CD4-positive, alpha-beta T cell treated with Interleukin-4 for 4 hours (primary cell): ENCODE measurements at regions not wholly inside any gene's neighbourhood (a gene's known extent, or its start where the extent isn't known, plus 50 kb on each side); places are given as distances from the start of the nearest gene placed in this dataset.

Source experiments
- DNase-seq: peaks from one replicate; pipeline ENCODE4 v3.0.0-alpha.2; 2020

GRCh38 chr3:104547031-104547430 lies 819.7 kb upstream of the ALCAM start:
- no peak for DNase-seq

- DNase-seq, result no peak
Measured at GRCh38 chr3:104548401-104548800, 818.3 kb upstream of the ALCAM start.

DNA sequence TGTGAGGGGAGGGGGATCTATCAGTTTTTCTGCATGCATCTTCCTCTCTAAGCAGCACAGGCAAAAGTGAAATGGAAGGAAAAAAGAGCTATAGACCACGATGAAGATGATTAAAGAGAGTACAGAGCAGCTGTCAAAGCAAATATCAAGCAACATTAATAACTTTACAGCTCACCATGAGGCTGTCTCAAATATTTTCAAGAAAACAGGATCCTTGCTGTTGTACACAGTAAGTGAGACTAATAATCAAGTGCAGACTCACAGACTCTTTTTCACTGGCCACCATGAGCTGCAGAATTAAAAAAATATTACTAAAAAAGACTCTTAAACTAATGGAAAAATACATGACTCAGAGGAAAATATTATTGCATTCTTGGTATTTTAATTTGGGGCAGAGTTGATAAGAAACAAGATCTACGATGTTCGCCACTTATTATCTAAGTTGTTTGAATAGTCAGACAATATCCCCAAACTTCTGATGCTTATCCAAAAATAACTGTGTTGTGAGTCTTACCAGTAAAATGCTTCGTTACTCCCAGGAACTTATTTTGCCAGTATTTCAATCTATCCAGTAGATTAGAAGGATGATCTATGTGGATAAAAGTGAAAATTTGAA lies 817.5 kb upstream of the ALCAM start:
- no peak for DNase-seq

DNA sequence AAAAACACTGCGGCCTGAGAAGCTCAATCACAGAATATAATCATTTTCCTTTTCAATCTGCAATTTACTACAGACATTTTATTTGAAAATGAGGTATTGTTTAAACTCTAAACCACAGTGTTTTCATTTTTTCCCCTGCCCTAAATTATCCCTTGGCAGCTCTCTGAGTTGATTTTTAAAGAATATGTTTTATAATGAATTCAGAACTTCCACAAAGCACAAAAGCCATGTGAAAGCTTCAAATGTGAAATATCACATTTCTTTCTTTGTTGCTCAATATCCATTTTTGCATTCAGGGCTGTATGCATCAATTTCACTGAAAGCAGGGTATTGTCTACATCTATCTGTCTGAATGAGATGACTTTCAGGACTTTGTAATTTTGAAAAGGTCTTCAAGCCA lies 813.6 kb upstream of the ALCAM start:
- DNase-seq, result no peak

- no peak for DNase-seq
Measured at GRCh38 chr3:104554425-104554824, 812.3 kb upstream of the ALCAM start.

- no peak for DNase-seq
Measured at GRCh38 chr3:104555728-104556127, 811.0 kb upstream of the ALCAM start.

DNA sequence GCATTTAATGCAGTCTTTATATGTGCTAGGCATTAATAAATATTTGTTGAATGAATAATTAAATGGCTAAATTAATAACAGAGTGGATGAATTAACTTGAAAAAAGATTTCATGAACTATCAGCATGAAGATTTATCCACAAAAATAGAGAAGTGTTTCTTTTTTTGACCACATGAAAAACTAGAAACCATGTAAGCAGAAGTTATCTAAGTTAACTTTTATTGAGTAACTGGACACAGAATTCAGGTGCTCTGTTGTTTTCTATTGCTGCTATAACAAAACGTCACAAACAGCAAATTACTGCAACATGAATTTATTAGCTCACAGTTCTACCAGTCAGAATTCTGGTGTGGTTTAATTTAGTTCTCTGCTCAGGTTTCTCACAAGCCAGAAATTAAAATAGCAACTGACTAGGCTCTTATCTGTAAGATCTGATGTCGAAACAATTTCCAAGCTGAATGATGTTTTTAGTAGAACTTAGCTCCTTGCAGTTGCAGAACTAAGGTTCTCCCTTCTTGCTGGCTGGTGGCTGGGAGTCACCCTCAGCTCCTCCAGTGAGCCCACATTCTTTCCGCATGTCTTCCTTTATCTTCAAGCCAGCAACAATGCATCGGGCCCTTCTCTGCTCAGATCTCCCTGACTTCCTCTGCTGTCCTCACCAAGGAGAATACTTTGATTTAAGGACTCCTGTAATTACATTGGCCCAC lies 810.2 kb upstream of the ALCAM start:
- DNase-seq, result no peak

DNA sequence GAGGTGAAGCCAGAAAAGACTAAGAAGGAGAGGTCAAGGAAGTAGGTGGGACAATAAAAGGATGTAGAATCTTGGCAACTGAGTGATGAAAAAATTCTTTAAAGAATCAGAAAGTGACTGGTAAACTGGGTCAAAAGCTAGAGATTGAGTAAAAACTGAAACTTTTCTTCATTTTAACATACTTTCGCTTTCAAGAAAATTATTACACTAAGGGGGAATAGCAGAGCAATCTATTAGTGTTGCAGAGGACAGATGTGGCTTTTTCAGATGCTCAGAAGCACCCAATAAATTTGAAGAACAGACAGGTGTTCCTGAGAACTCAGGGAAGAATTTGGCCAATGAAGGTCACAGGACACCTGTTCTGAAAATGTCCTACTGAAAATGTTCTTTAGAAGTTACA lies 805.4 kb upstream of the ALCAM start:
- no peak for DNase-seq

DNA sequence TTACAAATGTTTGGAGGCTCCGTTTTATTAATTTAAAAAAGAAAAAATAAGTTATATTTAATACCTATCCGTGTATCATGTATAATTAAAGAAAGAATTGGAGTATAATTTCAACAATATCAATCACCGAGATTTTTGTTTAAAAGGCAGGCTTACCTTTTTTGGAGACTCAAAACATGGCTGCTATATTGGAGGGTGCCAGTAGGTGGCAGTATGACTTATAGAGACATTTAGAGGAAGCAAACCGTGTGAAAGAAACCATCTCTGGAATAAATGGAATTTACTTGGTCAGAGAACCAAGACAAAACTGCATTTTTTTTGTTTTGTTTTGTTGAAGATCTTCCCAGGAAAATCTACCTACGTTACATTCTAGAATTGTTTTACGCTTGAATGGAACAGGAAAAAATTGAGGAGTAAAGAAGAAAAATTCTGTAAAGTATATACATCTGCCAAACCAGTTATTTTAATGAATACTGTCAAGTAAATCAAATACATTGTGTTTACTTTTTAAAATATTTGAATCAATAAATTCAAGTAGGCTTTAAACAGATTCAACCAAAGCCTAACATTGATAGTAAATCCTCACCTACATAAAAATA lies 802.6 kb upstream of the ALCAM start:
- peak; percentile 69 for DNase-seq

DNA sequence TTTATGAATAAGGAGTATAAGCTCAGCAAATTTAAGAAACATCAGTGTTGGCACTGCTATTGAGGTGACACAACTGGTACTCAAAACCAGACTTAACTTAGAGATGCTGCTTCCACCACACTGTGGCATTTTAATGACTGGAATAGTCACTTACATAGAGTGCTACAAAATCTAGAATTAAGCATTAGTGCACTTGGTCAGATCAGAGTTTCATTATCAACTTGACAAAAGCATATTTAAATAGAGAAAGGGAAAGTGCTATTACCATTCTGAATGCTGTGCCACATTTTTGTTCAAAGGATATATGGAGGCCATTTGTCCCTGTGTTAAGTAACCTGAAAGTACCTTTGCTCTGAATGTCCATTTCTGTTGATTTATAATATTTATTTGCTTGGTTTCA lies 800.7 kb upstream of the ALCAM start:
- no peak for DNase-seq

DNA sequence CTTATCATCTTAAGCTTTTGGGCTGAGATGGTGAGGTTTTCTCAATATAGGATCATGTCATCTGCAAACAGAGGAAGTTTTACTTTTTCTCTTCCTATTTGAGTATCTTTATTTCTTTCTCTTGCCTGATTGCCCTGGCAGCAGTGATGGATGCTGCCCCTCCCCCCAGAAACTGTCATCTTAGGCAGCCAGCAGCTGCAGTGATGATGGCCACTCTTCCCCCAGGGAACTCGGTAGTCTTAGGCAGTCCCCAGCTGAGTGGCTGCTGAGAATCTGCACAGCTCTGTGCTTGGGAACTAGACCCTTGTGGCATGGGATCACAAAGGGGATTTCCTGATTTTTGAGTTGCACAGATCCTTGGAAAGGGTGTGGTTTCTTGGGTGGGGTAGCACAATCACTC lies 791.1 kb upstream of the ALCAM start:
- no peak for DNase-seq

- no peak for DNase-seq
Measured at GRCh38 chr3:104578558-104578957, 788.2 kb upstream of the ALCAM start.

- DNase-seq, result no peak
Measured at GRCh38 chr3:104582092-104582491, 784.6 kb upstream of the ALCAM start.

DNA sequence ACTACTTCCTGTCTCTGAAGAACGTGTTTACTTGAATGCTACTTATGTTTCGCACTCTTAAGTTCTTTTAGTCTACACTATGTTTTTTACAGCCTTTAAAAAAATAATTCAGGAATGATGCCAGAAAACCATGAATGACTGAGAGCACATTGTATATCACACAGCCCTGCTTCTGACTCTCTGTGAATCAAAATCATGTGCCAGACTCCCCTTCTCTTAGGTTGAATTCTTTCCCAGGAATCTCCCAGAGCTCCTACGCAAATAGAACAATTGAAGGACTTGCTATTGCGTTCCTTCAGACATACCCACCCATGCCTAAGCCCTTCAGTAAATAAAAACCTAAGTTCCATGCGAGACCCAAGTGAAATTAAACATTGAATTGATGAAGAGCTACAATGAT lies 782.0 kb upstream of the ALCAM start:
- DNase-seq, result no peak

DNA sequence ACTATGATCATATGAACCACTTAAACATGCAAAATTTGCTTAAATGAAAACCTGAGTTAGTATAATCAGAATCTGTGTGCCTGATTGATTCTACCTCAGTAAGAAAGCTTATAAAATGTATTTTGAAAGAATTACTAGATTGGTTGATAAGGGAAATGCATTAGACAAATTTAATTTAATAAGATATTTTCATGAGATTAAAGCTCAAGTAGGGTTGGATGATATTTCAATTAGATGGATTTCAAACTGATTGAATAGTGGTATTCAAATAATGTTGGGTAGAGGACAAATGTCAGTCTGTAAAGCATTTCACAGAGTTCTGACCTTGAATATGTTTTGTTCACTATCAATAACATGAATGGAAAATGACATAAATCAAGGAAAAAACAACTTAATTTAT lies 780.4 kb upstream of the ALCAM start:
- no peak for DNase-seq

DNA sequence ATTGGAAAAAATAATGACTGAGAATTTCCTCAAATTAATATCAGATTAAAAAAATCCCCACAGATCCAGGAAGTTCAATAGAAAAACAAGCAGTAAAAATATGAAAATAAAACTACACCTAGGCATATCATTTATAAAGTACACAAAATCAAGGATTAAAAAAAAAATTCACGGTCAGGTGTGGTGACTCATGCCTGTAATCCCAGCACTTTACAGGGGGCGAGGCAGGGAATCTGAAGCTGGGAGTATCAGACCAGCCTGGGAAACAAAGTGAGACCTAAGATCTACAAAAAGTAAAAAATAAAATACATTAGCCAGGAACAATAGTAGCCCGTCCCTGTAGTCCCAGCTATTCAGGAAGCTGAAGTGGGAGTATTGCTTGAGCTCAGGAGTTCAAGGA lies 778.3 kb upstream of the ALCAM start:
- DNase-seq, result no peak

- DNase-seq, result no peak
Measured at GRCh38 chr3:104591776-104592175, 774.9 kb upstream of the ALCAM start.

DNA sequence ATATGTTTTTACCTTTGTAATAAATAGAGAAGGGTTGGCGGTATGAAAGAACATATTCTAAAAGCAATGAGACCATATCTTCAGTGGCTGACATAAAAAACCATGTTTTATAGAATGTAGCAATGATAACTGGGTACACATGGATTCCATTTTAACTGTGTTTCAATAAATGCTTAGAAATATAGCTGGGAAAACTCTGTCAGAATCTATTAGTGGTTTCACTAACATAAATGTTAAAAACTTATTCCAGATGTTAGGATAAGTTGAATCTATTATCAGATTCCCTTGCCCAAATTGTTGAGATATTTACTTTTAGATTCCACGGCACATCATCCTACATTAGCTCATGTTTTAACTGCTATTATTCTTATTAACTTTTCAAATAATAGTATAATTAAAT lies 772.2 kb upstream of the ALCAM start:
- DNase-seq, result no peak

GRCh38 chr3:104596054-104596453 lies 770.7 kb upstream of the ALCAM start:
- DNase-seq, result no peak

- peak; percentile 13 for DNase-seq
Measured at GRCh38 chr3:104596551-104596950, 770.2 kb upstream of the ALCAM start.

- no peak for DNase-seq
Measured at GRCh38 chr3:104598848-104599511, 767.7 kb upstream of the ALCAM start.

DNA sequence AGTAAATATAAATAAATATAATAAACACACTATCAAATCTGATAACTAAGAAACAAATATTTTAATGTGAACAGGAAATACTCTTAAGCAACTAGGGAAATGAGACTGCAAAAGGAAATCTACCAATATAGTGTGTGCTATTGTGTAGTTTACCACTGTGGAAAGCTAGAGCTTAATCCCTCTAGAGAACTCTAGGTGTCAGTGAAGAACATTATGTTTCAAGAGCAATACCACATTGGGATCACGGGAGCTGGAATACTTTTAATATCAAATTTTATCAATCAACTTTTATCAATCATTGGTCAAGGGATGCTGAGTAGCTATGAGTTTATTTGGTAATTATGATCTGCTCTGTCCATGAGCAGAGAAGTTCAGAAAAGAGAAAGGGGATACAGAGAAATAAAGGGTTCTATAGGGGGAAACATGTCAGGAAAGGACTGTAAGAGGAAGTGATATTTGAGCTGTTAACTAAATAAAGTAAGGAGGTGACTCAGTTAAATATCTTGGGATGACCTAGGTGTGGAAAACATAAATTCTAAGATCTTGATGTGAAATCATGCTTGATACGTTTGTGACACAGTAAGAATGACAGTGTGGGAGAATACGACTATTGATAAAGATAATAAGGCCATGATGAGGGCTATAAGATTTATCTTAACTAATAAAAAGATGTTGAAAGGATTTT lies 762.2 kb upstream of the ALCAM start:
- DNase-seq, result no peak

DNA sequence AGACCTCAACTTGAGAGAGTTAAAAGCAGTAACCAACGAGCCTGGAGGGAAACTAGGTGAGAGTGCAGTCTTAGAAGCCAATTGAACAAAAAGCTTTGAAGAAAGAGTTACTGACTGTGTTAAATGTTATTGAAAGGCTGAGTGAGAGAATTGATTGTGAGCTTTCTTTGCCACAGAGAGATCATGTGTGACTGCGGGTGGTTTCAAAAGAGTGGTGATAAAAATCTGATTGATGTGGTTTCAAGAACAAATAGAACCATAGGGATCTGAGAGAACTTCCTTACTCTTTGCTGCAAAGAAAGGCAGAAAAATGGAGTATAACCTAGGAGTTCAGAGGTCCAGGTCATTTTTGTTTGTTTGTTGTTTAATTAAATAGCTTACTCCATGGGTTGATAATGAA lies 759.9 kb upstream of the ALCAM start:
- DNase-seq, result no peak
